Neural cell (in vitro differentiated cells): ENCODE measurements at regions not wholly inside any gene's neighbourhood (a gene's known extent, or its start where the extent isn't known, plus 50 kb on each side); places are given as distances from the start of the nearest gene placed in this dataset.

Experiments
- CTCF ChIP-seq: fragments of 450-650 bp; IDR thresholded peaks from 2 replicates; pipeline ENCODE4 v1.5.1; 2014; ENCODE audit warnings: antibody characterized with exemption, mild to moderate bottlenecking, moderate library complexity; ENCODE audit not compliant: poor library complexity, severe bottlenecking
- EP300 ChIP-seq: fragments of 450-650 bp; conservative IDR thresholded peaks from 2 replicates; pipeline ENCODE4 v1.6.1; 2014; ENCODE audit warnings: antibody characterized with exemption, mild to moderate bottlenecking, moderate library complexity; ENCODE audit not compliant: poor library complexity, severe bottlenecking
- EZH2 ChIP-seq: fragments of 200-600, 300-800 bp; shearing (Covaris generic), sonication (generic); IDR thresholded peaks from 2 replicates; pipeline ENCODE4 v1.6.1; 2014; ENCODE audit warnings: antibody characterized with exemption, low read length, borderline replicate concordance, mild to moderate bottlenecking; ENCODE audit not compliant: insufficient read depth, poor library complexity, severe bottlenecking
- POLR2AphosphoS5 ChIP-seq: IDR thresholded peaks from 2 replicates; pipeline ENCODE4 v1.6.1; 2012
- RAD21 ChIP-seq: fragments of 450-650 bp; conservative IDR thresholded peaks from 2 replicates; pipeline ENCODE4 v1.6.1; 2014; ENCODE audit warnings: antibody characterized with exemption, mild to moderate bottlenecking, moderate library complexity
- TF ChIP-seq, protein P1 (sequence below): IDR thresholded peaks from 2 replicates; pipeline ENCODE4 v1.6.1; 2012; ENCODE audit warnings: borderline replicate concordance

DNA sequence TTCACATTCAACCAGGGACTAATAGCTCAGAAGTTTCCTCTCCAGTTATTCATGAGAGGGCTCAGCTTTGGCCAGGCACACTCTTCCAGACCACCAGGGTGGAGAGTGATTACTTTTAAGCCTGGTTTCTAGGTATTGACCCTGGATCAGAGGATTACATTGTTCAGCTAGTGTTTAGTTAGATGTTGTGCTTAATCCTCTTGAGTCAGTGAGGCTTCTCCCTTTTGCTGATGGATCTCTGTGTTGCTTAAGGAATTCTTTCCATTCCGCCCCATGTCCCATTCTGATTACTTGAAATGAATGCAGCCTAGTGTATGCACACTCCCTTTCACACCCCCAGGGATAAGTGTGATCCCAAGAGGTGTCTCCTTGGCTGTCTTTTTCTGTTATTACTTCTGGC lies 271.7 kb upstream of the ANO5 start:
- TF ChIP-seq EP300 (no peak), POLR2AphosphoS5 (no peak), CTCF (no peak), RAD21 (no peak), EZH2 (no peak)
- TF ChIP-seq, protein P1, sequence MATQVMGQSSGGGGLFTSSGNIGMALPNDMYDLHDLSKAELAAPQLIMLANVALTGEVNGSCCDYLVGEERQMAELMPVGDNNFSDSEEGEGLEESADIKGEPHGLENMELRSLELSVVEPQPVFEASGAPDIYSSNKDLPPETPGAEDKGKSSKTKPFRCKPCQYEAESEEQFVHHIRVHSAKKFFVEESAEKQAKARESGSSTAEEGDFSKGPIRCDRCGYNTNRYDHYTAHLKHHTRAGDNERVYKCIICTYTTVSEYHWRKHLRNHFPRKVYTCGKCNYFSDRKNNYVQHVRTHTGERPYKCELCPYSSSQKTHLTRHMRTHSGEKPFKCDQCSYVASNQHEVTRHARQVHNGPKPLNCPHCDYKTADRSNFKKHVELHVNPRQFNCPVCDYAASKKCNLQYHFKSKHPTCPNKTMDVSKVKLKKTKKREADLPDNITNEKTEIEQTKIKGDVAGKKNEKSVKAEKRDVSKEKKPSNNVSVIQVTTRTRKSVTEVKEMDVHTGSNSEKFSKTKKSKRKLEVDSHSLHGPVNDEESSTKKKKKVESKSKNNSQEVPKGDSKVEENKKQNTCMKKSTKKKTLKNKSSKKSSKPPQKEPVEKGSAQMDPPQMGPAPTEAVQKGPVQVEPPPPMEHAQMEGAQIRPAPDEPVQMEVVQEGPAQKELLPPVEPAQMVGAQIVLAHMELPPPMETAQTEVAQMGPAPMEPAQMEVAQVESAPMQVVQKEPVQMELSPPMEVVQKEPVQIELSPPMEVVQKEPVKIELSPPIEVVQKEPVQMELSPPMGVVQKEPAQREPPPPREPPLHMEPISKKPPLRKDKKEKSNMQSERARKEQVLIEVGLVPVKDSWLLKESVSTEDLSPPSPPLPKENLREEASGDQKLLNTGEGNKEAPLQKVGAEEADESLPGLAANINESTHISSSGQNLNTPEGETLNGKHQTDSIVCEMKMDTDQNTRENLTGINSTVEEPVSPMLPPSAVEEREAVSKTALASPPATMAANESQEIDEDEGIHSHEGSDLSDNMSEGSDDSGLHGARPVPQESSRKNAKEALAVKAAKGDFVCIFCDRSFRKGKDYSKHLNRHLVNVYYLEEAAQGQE = no peak
